Activated naive CD4-positive, alpha-beta T cell treated with anti-CD3 and anti-CD28 coated beads, Interleukin-2, amount 50 U/mL, for 72 hours (primary cell): ENCODE measurements at regions not wholly inside any gene's neighbourhood (a gene's known extent, or its start where the extent isn't known, plus 50 kb on each side); places are given as distances from the start of the nearest gene placed in this dataset.

Source experiments
- ATAC-seq, 2 donors: fragments of 150-1000 bp; cut with Tn5 transposase; 2 replicates each; pipeline ENCODE4 v1.10.0; 2021; ENCODE audit warnings: mild to moderate bottlenecking in 2 of 2, moderate library complexity in 2 of 2
- DNase-seq, 2 donors: peaks; one replicate each; pipeline ENCODE4 v3.0.0; 2021 to 2022; ENCODE audit warnings: low spot score in 2 of 2
- H3K27ac Mint-ChIP-seq, 2 donors: one replicate each; pipeline ENCODE4 v1.8.0; 2022; ENCODE audit warnings: mild to moderate bottlenecking in 2 of 2, mixed read lengths in 2 of 2
- H3K36me3 Mint-ChIP-seq, 2 donors: one replicate each; pipeline ENCODE4 v1.8.0; 2022; ENCODE audit warnings: mixed read lengths in 2 of 2
- H3K9me3 Mint-ChIP-seq, 2 donors: one replicate each; pipeline ENCODE4 v1.8.0; 2022; ENCODE audit warnings: mixed read lengths in 2 of 2

DNA sequence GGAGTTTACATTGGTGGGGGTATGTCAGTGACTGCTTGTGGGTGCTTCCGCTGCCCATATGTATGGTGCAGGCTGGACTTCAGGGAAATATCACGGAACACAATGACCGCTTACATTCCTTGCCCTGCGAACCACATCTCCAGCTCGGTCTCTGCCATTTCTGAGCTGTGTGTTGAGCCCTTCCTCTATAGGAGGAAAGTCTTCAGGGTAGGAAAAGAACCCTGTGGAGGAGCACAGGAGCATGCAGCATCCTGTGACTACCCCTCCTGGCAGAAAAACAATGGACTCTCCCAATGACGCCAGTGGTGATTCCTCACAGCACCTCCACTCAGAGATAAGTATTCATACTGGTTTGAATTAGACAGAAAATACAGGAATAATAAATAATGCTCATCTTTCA is 276.8 kb upstream of the MAP3K1 start:
- no peak for DNase-seq
- no peak for ATAC-seq
- H3K36me3 Mint-ChIP-seq = peaks cover 5 to 6% of the 10 kb centered on the region in 2 donors
- no peak overlapping the region for H3K27ac Mint-ChIP-seq
- H3K9me3 Mint-ChIP-seq = peaks cover 5 to 9% of the 10 kb centered on the region in 2 donors

DNA sequence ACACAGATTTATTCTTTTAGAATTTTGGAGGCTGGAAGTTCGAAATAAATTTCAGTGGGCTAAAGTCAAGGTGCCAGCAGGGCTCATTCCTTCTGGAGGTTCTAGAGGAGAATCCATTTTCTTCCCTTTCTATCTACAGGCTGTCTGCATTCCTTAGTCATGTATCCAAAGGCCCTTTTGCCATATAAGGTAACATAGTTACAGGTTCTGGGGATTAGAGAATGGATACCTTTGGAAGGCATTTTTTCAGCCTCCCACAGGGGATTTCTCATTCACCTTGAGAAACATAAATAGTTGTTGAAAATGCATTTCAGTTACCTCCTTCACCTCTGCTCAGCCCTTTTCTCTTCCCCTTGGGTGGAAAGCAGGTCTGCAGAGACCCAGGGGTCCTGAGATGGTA is 280.0 kb upstream of the MAP3K1 start:
- ATAC-seq (no peak), DNase-seq (no peak)
- H3K36me3 Mint-ChIP-seq = peaks cover 0 to 5% of the 10 kb centered on the region in 2 donors
- H3K27ac Mint-ChIP-seq = no peak overlapping the region
- peaks cover 11 to 15% of the 10 kb centered on the region in 2 donors for H3K9me3 Mint-ChIP-seq

DNA sequence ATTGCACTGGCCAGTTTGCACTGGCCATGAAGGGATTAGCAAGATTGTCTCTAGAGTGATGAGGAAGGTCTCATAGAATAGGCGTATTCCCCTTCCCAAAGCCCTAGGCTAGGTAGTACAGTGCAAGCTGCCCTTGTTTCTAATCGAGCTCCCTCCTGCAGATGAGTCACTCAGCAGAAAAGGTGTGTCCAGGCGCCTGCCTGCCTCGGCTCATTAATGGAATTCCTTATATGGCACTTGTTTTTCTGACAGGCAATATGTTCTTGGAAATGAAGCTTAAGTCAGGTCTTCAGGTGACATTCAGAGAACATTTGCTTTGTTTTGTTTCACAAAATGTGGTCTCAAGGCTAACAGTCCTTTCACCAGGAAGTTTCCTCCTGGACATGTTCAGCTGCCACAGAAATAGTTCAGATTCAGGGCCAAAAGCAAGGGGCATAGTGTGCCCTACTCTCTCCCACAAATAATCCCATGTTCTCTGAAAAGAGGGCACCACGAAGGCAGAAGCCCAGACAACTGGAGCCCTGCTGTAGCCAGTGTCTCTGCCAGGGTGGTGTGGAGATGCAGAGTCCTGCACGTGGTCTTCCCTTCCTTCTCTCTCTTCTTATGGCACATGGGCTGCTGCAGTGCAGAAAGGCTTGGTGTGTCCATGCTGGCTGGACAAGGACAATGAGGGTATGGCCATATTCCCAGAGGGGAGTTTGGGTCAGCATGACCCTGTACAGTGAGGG is 281.1 kb upstream of the MAP3K1 start:
- no peak for DNase-seq
- no peak overlapping the region for H3K27ac Mint-ChIP-seq
- H3K36me3 Mint-ChIP-seq = peaks cover 0 to 5% of the 10 kb centered on the region in 2 donors
- H3K9me3 Mint-ChIP-seq = peaks cover 11 to 15% of the 10 kb centered on the region in 2 donors
- peak; percentile 68 to 70 for ATAC-seq

- Mint-ChIP-seq H3K9me3 (peaks cover 6 to 10% of the 10 kb centered on the region in 2 donors), H3K36me3 (no peaks in the 10 kb centered on the region), H3K27ac (no peak overlapping the region)
- no peak for DNase-seq
- no peak for ATAC-seq
Observed at GRCh38 chr5:56532466-56532865, 282.9 kb upstream of the MAP3K1 start.

DNA sequence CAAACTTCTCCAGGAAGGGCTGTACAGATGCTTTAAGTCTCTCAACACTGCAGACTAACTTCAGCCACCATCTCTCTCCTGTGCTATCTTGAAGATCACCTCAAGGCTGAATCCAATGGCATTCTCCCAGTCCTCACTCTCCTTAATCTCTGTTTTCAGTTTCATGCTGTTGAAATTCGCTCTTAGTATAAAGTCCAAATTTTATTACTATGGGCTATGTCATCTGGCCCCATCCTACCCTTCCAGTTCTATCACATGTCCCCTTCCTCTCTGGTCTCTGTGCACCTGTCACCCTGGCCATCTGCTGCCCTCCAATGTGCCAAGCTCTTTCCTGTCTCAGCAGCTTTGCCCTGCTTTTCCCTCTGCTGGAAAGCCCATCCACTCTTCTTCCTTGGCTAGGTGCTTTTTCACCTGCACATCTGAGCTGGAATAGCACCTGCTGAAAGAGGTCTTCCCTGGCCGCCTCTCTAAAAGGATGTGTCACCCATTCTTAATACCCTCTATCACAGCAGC is 284.7 kb upstream of the MAP3K1 start:
- DNase-seq (no peak), ATAC-seq (no peak)
- Mint-ChIP-seq H3K36me3 (no peaks in the 10 kb centered on the region), H3K27ac (peak overlapping the region in 1 of 2 donors; percentile 52), H3K9me3 (peaks cover 6 to 10% of the 10 kb centered on the region in 2 donors)

- Mint-ChIP-seq H3K36me3 (no peaks in the 10 kb centered on the region), H3K9me3 (peaks cover 6 to 10% of the 10 kb centered on the region in 2 donors), H3K27ac (peak overlapping the region in 1 of 2 donors; percentile 52)
- ATAC-seq (no peak), DNase-seq (no peak)
Observed at GRCh38 chr5:56529666-56530430, 285.5 kb upstream of the MAP3K1 start.

GRCh38 chr5:56527174-56527573 is 288.2 kb upstream of the MAP3K1 start:
- H3K27ac Mint-ChIP-seq = peak overlapping the region in 1 of 2 donors; percentile 9
- DNase-seq (no peak), ATAC-seq (no peak)
- H3K9me3 Mint-ChIP-seq = peaks cover 6 to 9% of the 10 kb centered on the region in 2 donors
- no peaks in the 10 kb centered on the region for H3K36me3 Mint-ChIP-seq

- Mint-ChIP-seq H3K36me3 (no peaks in the 10 kb centered on the region), H3K9me3 (no peaks in the 10 kb centered on the region), H3K27ac (no peak overlapping the region)
- ATAC-seq (no peak), DNase-seq (no peak)
Observed at GRCh38 chr5:56525113-56525512, 290.2 kb upstream of the MAP3K1 start.

DNA sequence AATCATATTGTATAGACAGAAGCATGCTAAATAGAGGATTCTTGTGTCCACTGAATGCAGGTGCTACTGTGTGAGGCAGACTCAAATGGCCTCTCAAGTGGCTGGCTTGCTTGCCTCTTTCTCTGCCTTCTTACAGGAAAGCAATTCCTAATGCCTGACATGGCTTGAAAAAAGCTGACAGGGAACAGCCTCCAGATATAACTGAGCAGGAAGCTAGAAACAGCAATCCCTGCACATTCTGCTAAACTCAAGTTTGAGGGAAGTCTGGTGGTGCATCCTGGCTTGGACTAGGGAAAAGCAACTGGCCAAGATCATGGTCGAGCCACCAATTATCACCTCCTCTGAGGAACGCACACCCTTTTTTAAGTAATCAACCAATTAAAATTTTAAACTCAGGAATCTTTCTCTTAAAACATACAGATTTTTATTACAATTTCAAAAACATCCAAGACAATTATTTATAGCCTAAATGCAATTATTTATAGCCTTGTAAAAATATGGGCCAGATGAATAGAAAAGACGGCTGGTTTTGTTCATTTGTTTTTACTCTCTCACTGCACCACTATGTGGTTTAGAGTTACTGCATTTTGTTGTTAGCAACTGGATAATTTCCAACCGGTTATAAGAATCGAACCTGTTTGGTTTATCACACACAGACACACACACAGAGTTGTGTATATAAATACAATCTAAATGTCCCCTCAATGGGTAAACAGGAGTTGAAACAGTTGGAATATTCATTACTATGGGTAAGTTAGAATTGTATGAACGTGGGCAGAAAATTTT is 290.9 kb upstream of the ANKRD55 start:
- no peaks in the 10 kb centered on the region for H3K36me3 Mint-ChIP-seq
- no peak for DNase-seq
- no peak for ATAC-seq

GRCh38 chr5:56522960-56523359 is 289.8 kb upstream of the ANKRD55 start:
- no peaks in the 10 kb centered on the region for H3K36me3 Mint-ChIP-seq
- no peak overlapping the region for H3K27ac Mint-ChIP-seq
- no peak for ATAC-seq
- DNase-seq = no peak
- no peaks in the 10 kb centered on the region for H3K9me3 Mint-ChIP-seq

More for the DNA sequence above, 290.9 kb upstream of the ANKRD55 start:
- H3K27ac Mint-ChIP-seq = no peak overlapping the region
- H3K9me3 Mint-ChIP-seq = no peaks in the 10 kb centered on the region

- H3K36me3 Mint-ChIP-seq = no peaks in the 10 kb centered on the region
- ATAC-seq = no peak
- DNase-seq = no peak
- no peak overlapping the region for H3K27ac Mint-ChIP-seq
- no peaks in the 10 kb centered on the region for H3K9me3 Mint-ChIP-seq
Observed at GRCh38 chr5:56522169-56522568, 289.0 kb upstream of the ANKRD55 start.

- no peaks in the 10 kb centered on the region for H3K9me3 Mint-ChIP-seq
- no peaks in the 10 kb centered on the region for H3K36me3 Mint-ChIP-seq
- no peak for ATAC-seq
- DNase-seq = no peak
- no peak overlapping the region for H3K27ac Mint-ChIP-seq
Observed at GRCh38 chr5:56520986-56521730, 288.0 kb upstream of the ANKRD55 start.

DNA sequence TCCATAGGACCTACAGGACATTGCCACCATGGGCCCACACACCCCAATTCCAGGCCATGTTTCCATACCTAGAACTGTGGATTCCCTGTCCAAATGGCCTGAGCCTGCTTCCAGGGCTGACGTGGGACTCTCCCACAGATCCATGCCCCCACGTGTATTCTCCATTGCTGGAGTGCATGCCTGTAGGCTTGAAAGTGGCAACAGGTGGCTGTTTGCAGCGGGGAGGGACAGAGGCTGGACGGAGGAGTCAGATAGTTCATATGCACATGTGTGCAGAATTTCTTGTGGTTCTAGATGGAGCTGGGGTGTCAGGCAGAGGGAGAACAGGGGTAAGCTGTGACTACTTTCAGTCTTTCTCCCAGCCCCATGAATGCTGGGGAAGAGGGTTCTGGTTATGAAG is 285.7 kb upstream of the ANKRD55 start:
- Mint-ChIP-seq H3K9me3 (no peaks in the 10 kb centered on the region), H3K27ac (peak overlapping the region in 1 of 2 donors; percentile 6), H3K36me3 (no peaks in the 10 kb centered on the region)
- DNase-seq (no peak), ATAC-seq (no peak)

GRCh38 chr5:56517011-56517416 is 283.9 kb upstream of the ANKRD55 start:
- ATAC-seq (peak in 1 of 2 donors; percentile 29), DNase-seq (no peak)
- H3K27ac Mint-ChIP-seq = peak overlapping the region; percentile 25 to 33
- no peaks in the 10 kb centered on the region for H3K9me3 Mint-ChIP-seq
- no peaks in the 10 kb centered on the region for H3K36me3 Mint-ChIP-seq

DNA sequence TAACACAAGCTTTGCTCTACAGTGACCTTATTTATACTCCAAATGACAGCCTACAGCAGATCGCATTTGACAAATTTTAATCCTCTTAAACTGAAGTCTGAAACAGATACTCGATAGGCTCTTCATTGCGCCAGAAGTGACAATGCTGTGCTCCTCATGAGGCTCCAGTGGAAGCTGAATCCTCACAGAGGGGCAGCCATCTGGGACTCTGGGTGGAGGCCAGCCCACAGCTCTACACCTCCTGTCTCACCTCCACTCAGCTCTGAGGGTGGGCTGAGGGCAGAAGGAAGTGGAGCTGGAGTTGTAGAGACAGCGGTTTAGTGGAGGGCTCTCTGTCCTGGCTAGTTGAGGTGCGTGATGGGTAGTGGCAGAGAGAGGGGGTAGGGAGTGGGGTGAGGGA is 283.3 kb upstream of the ANKRD55 start:
- ATAC-seq (no peak), DNase-seq (no peak)
- no peaks in the 10 kb centered on the region for H3K36me3 Mint-ChIP-seq
- H3K27ac Mint-ChIP-seq = peak overlapping the region; percentile 33 to 78
- H3K9me3 Mint-ChIP-seq = no peaks in the 10 kb centered on the region

GRCh38 chr5:56516035-56516434 is 282.9 kb upstream of the ANKRD55 start:
- no peak for DNase-seq
- ATAC-seq = no peak
- Mint-ChIP-seq H3K9me3 (no peaks in the 10 kb centered on the region), H3K36me3 (no peaks in the 10 kb centered on the region), H3K27ac (peak overlapping the region in 1 of 2 donors; percentile 33)
